Left cardiac atrium (tissue), 4 donors: ENCODE measurements at regions not wholly inside any gene's neighbourhood (a gene's known extent, or its start where the extent isn't known, plus 50 kb on each side); places are given as distances from the start of the nearest gene placed in this dataset.

Experiments used
- ATAC-seq, 2 donors: fragments of 200-7000 bp; cut with Tn5 transposase; one replicate each; pipeline ENCODE4 v1.9.1; 2020; ENCODE audit warnings: mild to moderate bottlenecking in 2 of 2, moderate library complexity in 2 of 2
- DNase-seq: peaks from one replicate; pipeline ENCODE4 v3.0.0-alpha.2; 2020
- intact Hi-C, 2 donors: fragments of 100-400 bp; cut with DNase I; formaldehyde crosslinking; loops; one replicate each; pipeline versions ENCODE4 v1.14.1 to v1.15.1; 2022 to 2023
- donor health status: DM: no; HTN: yes; CAD: no.
- donor health status: DM: no; HTN: yes; CAD: no; lungs with severe emphysema.
- donor health status: DM: yes; HTN: yes; CAD: no.
- donor health status: Dilated cardiomyopathy.

- DNase-seq (no peak), ATAC-seq (no peak)
- intact Hi-C loops = no loop called here
These were observed 157.0 kb upstream of the OLIG3 start for GRCh38 chr6:137651178-137651577.

DNA sequence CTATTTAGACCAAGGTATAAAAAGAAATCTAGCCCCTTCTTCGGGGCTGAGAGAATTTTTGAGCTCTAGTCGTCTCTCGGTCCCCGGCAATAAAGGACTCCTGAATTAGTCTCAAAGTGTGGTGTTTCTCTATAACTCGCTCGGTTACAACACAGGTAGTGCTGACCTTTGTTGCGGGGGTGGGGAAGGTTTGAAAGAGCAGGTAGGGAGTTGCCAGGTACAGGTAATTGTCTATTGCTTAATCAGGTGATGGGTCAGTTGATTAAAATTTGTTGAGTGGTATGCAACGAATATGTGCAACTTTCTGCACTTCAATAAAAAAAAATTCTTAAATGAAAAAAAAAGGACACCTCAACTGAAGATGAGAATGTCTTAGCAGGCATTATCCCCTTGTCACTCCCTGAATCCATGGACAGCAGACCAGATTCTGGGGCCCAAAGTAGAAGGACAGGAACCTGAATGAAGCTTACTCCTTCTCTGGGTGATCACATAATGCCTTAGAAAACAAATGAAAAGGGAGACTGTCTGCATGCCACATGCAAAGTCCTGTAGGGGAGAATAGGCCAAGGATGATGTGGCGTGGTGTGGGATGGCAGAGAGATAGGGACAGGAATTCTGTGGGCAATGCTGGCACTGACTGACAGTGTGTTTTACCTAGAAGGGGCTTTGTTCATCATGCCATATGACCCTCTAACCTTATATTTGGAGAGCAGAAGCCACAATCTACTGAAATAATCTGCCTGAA lies 157.6 kb upstream of the OLIG3 start:
- no peak for ATAC-seq
- no peak for DNase-seq
- intact Hi-C loops = no loop called here

GRCh38 chr6:137652961-137653705 lies 158.9 kb upstream of the OLIG3 start:
- no peak for ATAC-seq

DNA sequence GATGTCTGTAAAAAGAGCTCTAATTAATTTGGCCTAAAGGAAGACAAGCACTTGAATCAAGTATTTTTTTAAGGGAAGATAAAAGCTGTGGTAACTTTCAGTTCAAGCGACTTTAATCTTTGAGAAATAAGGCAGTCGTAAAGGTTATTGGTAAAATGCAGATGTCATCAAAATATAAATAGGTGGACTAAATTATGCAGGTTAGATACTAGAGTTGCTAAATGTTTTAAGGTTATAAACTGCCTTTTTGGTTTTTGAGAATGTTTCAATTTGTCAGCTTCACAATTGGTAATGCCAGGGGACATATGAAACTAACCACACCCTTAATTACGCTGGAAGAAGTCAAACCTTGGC lies 159.5 kb upstream of the OLIG3 start:
- no peak for DNase-seq
- no peak for ATAC-seq
- intact Hi-C loops = no loop called here

More at GRCh38 chr6:137652961-137653705, 158.9 kb upstream of the OLIG3 start:
- no peak for DNase-seq
- intact Hi-C loops = no loop called here

DNA sequence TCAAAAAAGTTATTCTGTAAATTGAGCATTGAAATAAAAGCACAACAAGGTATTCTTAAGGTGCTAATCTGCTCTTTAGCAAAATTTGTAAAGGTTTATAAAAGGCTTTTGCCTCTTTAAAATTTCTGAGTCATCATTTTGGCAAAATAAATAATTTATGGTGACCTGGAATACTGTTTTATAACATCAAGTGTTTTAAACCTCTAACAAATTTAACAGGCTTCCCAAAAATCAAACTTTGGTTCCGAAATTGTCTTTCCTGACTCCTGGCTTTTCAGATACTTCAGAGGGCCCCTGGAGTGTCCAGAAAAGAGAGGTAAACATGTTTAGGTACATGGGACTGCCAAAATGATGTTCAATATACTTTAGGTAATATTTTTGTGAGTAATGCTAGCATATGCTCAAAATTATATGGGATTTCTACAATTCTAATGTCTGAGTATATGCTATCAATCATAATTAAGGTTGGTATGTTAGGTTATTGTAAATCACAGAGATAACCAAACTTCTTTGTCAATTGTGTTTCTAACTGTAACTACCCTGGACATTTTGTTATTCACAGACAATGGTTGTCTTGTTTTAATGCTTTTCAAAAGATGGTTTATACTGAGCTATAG lies 160.3 kb upstream of the OLIG3 start:
- DNase-seq = no peak
- intact Hi-C loops = no loop called here
- no peak for ATAC-seq

- intact Hi-C loops = no loop called here
- no peak for ATAC-seq
These were observed 161.1 kb upstream of the OLIG3 start for GRCh38 chr6:137655291-137655690.

DNA sequence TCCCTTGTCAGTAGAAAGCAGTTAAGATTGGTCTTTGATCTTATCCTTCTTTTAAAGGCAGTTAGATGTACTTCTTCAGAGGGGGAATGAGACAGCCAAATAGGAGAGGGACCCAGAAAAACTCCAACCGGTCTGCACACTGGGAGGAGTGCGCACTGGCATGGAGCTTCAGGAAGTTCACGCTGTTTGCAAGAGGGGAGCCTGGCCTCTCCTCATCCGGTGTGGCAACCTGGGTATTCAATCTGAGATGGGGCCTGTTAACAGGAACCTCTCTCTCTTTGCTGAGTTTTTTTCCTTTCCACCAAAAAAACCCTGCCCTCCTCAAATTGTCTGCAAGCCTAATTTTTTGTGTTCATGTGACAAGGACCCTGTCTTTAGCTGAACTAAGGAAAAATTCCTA lies 162.5 kb upstream of the OLIG3 start:
- no peak for ATAC-seq
- DNase-seq = no peak
- intact Hi-C loops = no loop called here

More at GRCh38 chr6:137655291-137655690, 161.1 kb upstream of the OLIG3 start:
- no peak for DNase-seq

GRCh38 chr6:137657351-137657911 lies 163.2 kb upstream of the OLIG3 start:
- no peak for DNase-seq
- intact Hi-C loops = no loop called here
- no peak for ATAC-seq

DNA sequence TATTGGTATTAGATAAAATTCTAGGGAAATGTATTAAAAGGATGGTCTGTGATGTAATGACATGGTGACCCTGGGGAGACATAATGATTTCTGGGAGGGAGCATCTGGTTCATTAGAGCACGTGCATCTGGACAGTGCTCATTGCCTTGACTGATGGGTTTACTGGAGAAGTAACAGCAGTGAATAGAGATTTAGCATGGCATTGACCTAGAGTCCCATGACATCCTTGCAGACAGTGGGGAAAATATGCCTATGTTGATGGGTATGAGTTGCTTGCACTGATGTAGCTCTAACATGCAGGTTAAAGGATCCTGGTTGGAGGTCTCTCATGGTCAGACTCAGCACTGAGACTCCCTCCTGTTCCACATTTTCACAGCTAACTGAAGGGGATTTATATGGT lies 164.1 kb upstream of the OLIG3 start:
- ATAC-seq = no peak
- no peak for DNase-seq
- intact Hi-C loops = no loop called here

- DNase-seq = no peak
- intact Hi-C loops = no loop called here
- no peak for ATAC-seq
These were observed 165.7 kb upstream of the OLIG3 start for GRCh38 chr6:137659871-137660270.

DNA sequence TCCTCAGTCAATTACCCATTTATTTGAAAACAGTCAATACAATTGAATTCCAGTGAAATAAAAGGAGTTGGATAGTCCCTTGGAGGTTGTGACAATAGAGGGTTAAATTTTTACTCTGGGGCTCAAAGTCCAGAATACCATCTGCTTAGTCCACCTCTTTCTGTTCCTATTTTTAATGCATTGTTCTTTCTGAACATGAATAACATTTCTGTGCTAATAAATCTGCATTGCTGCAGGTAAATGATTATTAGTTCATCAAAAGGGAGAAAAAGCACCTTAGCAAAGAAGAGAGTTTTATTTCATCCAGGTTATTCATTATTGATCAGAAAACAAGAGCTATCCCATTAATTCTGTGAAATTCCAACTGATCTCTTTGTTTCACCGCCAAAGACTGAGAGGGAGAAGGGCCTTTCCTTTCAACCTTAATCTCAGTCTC lies 166.1 kb upstream of the OLIG3 start:
- DNase-seq (no peak), ATAC-seq (no peak)
- intact Hi-C loops = no loop called here

GRCh38 chr6:137661601-137662000 lies 167.4 kb upstream of the OLIG3 start:
- ATAC-seq (peak in 1 of 2 donors; percentile 36), DNase-seq (peak; percentile 54)
- intact Hi-C loops = no loop called here

DNA sequence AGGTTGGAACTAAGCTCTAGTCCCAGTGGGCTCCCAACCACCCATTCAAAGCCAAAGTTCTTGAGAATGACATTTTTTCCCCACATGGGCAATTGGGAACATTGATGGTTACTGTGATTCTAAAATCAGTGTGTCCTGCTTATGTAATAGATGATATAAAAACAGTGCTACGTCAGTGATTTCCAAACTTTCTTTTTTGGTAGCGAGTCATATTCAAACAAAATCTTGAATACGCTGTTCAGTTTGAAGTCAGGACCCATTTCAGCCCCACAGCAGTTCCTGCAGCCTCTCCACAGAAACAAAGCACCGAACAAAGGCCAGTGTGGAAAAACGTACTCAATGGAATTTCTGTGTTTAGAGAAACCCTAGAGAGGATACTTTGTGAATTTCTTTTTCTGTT lies 170.0 kb upstream of the OLIG3 start:
- intact Hi-C loops = no loop called here
- DNase-seq (no peak), ATAC-seq (no peak)

GRCh38 chr6:137665342-137665934 lies 171.2 kb upstream of the OLIG3 start:
- intact Hi-C loops = no loop called here
- ATAC-seq (no peak), DNase-seq (no peak)

DNA sequence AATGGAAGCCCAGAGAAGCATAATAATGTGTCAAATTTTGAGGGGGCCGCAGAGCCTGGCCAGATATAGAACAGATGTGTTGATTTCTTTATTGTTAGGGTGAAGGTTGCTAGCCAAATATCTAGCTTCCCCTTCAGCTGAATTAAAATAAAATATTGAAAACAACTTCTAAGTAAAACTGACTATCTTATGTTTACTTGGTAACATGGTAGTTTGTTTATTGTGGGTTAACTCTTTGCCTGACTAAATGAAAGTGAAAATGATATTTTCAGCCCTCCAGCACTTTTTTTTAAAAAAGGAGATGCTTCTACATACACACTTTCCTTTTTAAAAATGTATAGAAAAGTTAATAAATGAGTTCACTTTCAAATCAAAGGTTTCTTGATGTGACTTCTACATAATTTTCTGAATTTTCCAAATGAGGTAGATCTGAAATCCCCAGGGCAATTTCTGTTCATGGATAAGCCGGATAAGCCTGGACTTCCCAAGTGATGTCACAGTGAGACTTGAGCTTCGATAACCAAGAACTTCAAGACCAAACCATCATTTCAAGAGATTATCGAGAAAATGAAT lies 172.1 kb upstream of the OLIG3 start:
- intact Hi-C loops = no loop called here
- ATAC-seq (no peak), DNase-seq (no peak)

- ATAC-seq = no peak
- intact Hi-C loops = no loop called here
- no peak for DNase-seq
These were observed 179.4 kb upstream of the OLIG3 start for GRCh38 chr6:137673603-137674002.

DNA sequence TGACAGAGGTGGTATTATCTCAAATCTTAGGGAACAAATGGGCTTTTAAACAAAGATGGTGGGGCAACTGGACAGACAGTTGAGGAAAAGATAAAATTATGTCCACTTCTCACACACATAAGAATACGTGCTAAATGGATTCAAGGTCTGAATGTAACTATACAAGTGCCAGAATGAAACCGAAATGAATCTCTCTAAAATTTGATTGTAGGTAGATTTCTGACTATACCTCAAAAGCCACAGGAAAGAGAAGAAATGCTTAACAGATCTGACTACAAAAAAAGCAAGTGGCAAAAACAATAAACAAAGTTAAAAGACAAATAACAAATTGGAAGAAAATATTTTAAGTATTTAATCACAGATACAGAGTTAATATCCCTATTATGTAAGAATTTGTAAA lies 182.7 kb upstream of the OLIG3 start:
- intact Hi-C loops = no loop called here
- ATAC-seq = no peak

GRCh38 chr6:137677709-137678108 lies 183.5 kb upstream of the OLIG3 start:
- ATAC-seq (peak in 1 of 2 donors; percentile 22), DNase-seq (no peak)
- intact Hi-C loops = no loop called here

More for the DNA sequence above, 182.7 kb upstream of the OLIG3 start:
- no peak for DNase-seq

GRCh38 chr6:137678451-137678850 lies 184.3 kb upstream of the OLIG3 start:
- no peak for ATAC-seq
- intact Hi-C loops = no loop called here

More at GRCh38 chr6:137678451-137678850, 184.3 kb upstream of the OLIG3 start:
- DNase-seq = no peak
